ENCODE measurements at regions not wholly inside any gene's neighbourhood (a gene's known extent, or its start where the extent isn't known, plus 50 kb on each side); places are given as distances from the start of the nearest gene placed in this dataset.
"Not testable (repeated sequence)": the region's sequence is repeated elsewhere in the genome, so short reads cannot be mapped to it uniquely, and the experiment has no call there.

GRCh38 chr13:76829572-76830327, 56.5 kb downstream of the KCTD12 start:
- Histone ChIP-seq H3K9me3 (ENCODE audit: low read length) (no peaks in the 10 kb centered on the region), H3K36me3 (ENCODE audit: insufficient read depth, low read length) (no peaks in the 10 kb centered on the region), H3K27ac (ENCODE audit: low read depth, low read length) (no peak overlapping the region), H3K4me3 (ENCODE audit: low read depth in 1 of 2, low read length in 2 of 2) (no peak overlapping the region), H3K27me3 (ENCODE audit: control insufficient read depth in 1 of 2, insufficient read depth in 2 of 2, low read length in 2 of 2) (no peaks in the 10 kb centered on the region), H3K9ac (ENCODE audit: low read length) (no peak overlapping the region), H3K4me1 (ENCODE audit: insufficient read depth, low read length) (peaks cover 27% of the 10 kb centered on the region)

GRCh38 chr13:76828316-76828741, 57.9 kb downstream of the KCTD12 start:
- Histone ChIP-seq H3K4me1 (ENCODE audit: insufficient read depth, low read length) (peaks cover 27% of the 10 kb centered on the region), H3K9ac (ENCODE audit: low read length) (no peak overlapping the region), H3K27ac (ENCODE audit: low read depth, low read length) (no peak overlapping the region), H3K4me3 (ENCODE audit: low read depth in 1 of 2, low read length in 2 of 2) (no peak overlapping the region), H3K36me3 (ENCODE audit: insufficient read depth, low read length) (no peaks in the 10 kb centered on the region), H3K27me3 (ENCODE audit: control insufficient read depth in 1 of 2, insufficient read depth in 2 of 2, low read length in 2 of 2) (no peaks in the 10 kb centered on the region), H3K9me3 (ENCODE audit: low read length) (no peaks in the 10 kb centered on the region)

- Histone ChIP-seq H3K9me3 (ENCODE audit: low read length) (no peaks in the 10 kb centered on the region), H3K9ac (ENCODE audit: low read length) (no peak overlapping the region), H3K36me3 (ENCODE audit: insufficient read depth, low read length) (no peaks in the 10 kb centered on the region), H3K27me3 (ENCODE audit: control insufficient read depth in 1 of 2, insufficient read depth in 2 of 2, low read length in 2 of 2) (no peaks in the 10 kb centered on the region), H3K4me1 (ENCODE audit: insufficient read depth, low read length) (peaks cover 27% of the 10 kb centered on the region), H3K27ac (ENCODE audit: low read depth, low read length) (no peak overlapping the region), H3K4me3 (ENCODE audit: low read depth in 1 of 2, low read length in 2 of 2) (no peak overlapping the region)
These were observed 59.7 kb downstream of the KCTD12 start for GRCh38 chr13:76826527-76826926.

- no peaks in the 10 kb centered on the region for H3K36me3 ChIP-seq (ENCODE audit: insufficient read depth, low read length)
- H3K4me3 ChIP-seq (ENCODE audit: low read depth in 1 of 2, low read length in 2 of 2), result no peak overlapping the region
- H3K9ac ChIP-seq (ENCODE audit: low read length), result no peak overlapping the region
- no peak overlapping the region for H3K27ac ChIP-seq (ENCODE audit: low read depth, low read length)
- peaks cover 27% of the 10 kb centered on the region for H3K4me1 ChIP-seq (ENCODE audit: insufficient read depth, low read length)
- no peaks in the 10 kb centered on the region for H3K27me3 ChIP-seq (ENCODE audit: control insufficient read depth in 1 of 2, insufficient read depth in 2 of 2, low read length in 2 of 2)
- no peaks in the 10 kb centered on the region for H3K9me3 ChIP-seq (ENCODE audit: low read length)
These were observed 60.8 kb downstream of the KCTD12 start for GRCh38 chr13:76825430-76825829.

GRCh38 chr13:76823969-76824368, 62.2 kb downstream of the KCTD12 start:
- H3K4me3 ChIP-seq (ENCODE audit: low read depth in 1 of 2, low read length in 2 of 2), result no peak overlapping the region
- no peak overlapping the region for H3K27ac ChIP-seq (ENCODE audit: low read depth, low read length)

GRCh38 chr13:76822698-76823267, 63.4 kb downstream of the KCTD12 start:
- Histone ChIP-seq H3K4me3 (ENCODE audit: low read depth in 1 of 2, low read length in 2 of 2) (no peak overlapping the region), H3K9me3 (ENCODE audit: low read length) (no peaks in the 10 kb centered on the region), H3K4me1 (ENCODE audit: insufficient read depth, low read length) (peaks cover 11% of the 10 kb centered on the region), H3K9ac (ENCODE audit: low read length) (no peak overlapping the region), H3K36me3 (ENCODE audit: insufficient read depth, low read length) (no peaks in the 10 kb centered on the region), H3K27me3 (ENCODE audit: control insufficient read depth in 1 of 2, insufficient read depth in 2 of 2, low read length in 2 of 2) (no peaks in the 10 kb centered on the region), H3K27ac (ENCODE audit: low read depth, low read length) (no peak overlapping the region)

More at GRCh38 chr13:76823969-76824368, 62.2 kb downstream of the KCTD12 start:
- no peak overlapping the region for H3K9ac ChIP-seq (ENCODE audit: low read length)
- H3K36me3 ChIP-seq (ENCODE audit: insufficient read depth, low read length), result no peaks in the 10 kb centered on the region
- no peaks in the 10 kb centered on the region for H3K27me3 ChIP-seq (ENCODE audit: control insufficient read depth in 1 of 2, insufficient read depth in 2 of 2, low read length in 2 of 2)
- H3K9me3 ChIP-seq (ENCODE audit: low read length), result no peaks in the 10 kb centered on the region
- peaks cover 18% of the 10 kb centered on the region for H3K4me1 ChIP-seq (ENCODE audit: insufficient read depth, low read length)

- not testable (repeated sequence) for H3K36me3 ChIP-seq (ENCODE audit: insufficient read depth, low read length); H3K9me3 ChIP-seq (ENCODE audit: low read length); H3K27me3 ChIP-seq (ENCODE audit: control insufficient read depth in 1 of 2, insufficient read depth in 2 of 2, low read length in 2 of 2); H3K27ac ChIP-seq (ENCODE audit: low read depth, low read length); H3K4me3 ChIP-seq (ENCODE audit: low read depth in 1 of 2, low read length in 2 of 2); H3K9ac ChIP-seq (ENCODE audit: low read length)
- H3K4me1 ChIP-seq (ENCODE audit: insufficient read depth, low read length), result peaks cover 11% of the 10 kb centered on the region
These were observed 65.0 kb downstream of the KCTD12 start for GRCh38 chr13:76821222-76821621.

- Histone ChIP-seq H3K36me3 (ENCODE audit: insufficient read depth, low read length) (no peaks in the 10 kb centered on the region), H3K4me3 (ENCODE audit: low read depth in 1 of 2, low read length in 2 of 2) (no peak overlapping the region), H3K9me3 (ENCODE audit: low read length) (no peaks in the 10 kb centered on the region), H3K9ac (ENCODE audit: low read length) (no peak overlapping the region), H3K27me3 (ENCODE audit: control insufficient read depth in 1 of 2, insufficient read depth in 2 of 2, low read length in 2 of 2) (no peaks in the 10 kb centered on the region), H3K27ac (ENCODE audit: low read depth, low read length) (no peak overlapping the region), H3K4me1 (ENCODE audit: insufficient read depth, low read length) (peaks cover 7% of the 10 kb centered on the region)
These were observed 65.4 kb downstream of the KCTD12 start for GRCh38 chr13:76820759-76821158.

- no peaks in the 10 kb centered on the region for H3K9me3 ChIP-seq (ENCODE audit: low read length)
- H3K27ac ChIP-seq (ENCODE audit: low read depth, low read length), result no peak overlapping the region
- no peak overlapping the region for H3K9ac ChIP-seq (ENCODE audit: low read length)
- H3K36me3 ChIP-seq (ENCODE audit: insufficient read depth, low read length), result no peaks in the 10 kb centered on the region
- H3K4me1 ChIP-seq (ENCODE audit: insufficient read depth, low read length), result peaks cover 7% of the 10 kb centered on the region
- no peaks in the 10 kb centered on the region for H3K27me3 ChIP-seq (ENCODE audit: control insufficient read depth in 1 of 2, insufficient read depth in 2 of 2, low read length in 2 of 2)
- no peak overlapping the region for H3K4me3 ChIP-seq (ENCODE audit: low read depth in 1 of 2, low read length in 2 of 2)
These were observed 69.8 kb downstream of the KCTD12 start for GRCh38 chr13:76816394-76816793.

GRCh38 chr13:76815344-76815743, 70.9 kb downstream of the KCTD12 start:
- H3K9ac ChIP-seq (ENCODE audit: low read length), result no peak overlapping the region
- H3K27ac ChIP-seq (ENCODE audit: low read depth, low read length), result no peak overlapping the region
- no peaks in the 10 kb centered on the region for H3K27me3 ChIP-seq (ENCODE audit: control insufficient read depth in 1 of 2, insufficient read depth in 2 of 2, low read length in 2 of 2)
- no peaks in the 10 kb centered on the region for H3K36me3 ChIP-seq (ENCODE audit: insufficient read depth, low read length)
- peaks cover 7% of the 10 kb centered on the region for H3K4me1 ChIP-seq (ENCODE audit: insufficient read depth, low read length)
- H3K9me3 ChIP-seq (ENCODE audit: low read length), result no peaks in the 10 kb centered on the region
- H3K4me3 ChIP-seq (ENCODE audit: low read depth in 1 of 2, low read length in 2 of 2), result no peak overlapping the region

- no peak overlapping the region for H3K27ac ChIP-seq (ENCODE audit: low read depth, low read length)
- no peak overlapping the region for H3K9ac ChIP-seq (ENCODE audit: low read length)
- no peak overlapping the region for H3K4me3 ChIP-seq (ENCODE audit: low read depth in 1 of 2, low read length in 2 of 2)
- H3K27me3 ChIP-seq (ENCODE audit: control insufficient read depth in 1 of 2, insufficient read depth in 2 of 2, low read length in 2 of 2), result no peaks in the 10 kb centered on the region
- H3K36me3 ChIP-seq (ENCODE audit: insufficient read depth, low read length), result no peaks in the 10 kb centered on the region
- H3K9me3 ChIP-seq (ENCODE audit: low read length), result no peaks in the 10 kb centered on the region
- peaks cover 7% of the 10 kb centered on the region for H3K4me1 ChIP-seq (ENCODE audit: insufficient read depth, low read length)
These were observed 72.3 kb downstream of the KCTD12 start for GRCh38 chr13:76813891-76814290.
